ENCODE measurements at regions not wholly inside any gene's neighbourhood (a gene's known extent, or its start where the extent isn't known, plus 50 kb on each side); places are given as distances from the start of the nearest gene placed in this dataset.

DNA sequence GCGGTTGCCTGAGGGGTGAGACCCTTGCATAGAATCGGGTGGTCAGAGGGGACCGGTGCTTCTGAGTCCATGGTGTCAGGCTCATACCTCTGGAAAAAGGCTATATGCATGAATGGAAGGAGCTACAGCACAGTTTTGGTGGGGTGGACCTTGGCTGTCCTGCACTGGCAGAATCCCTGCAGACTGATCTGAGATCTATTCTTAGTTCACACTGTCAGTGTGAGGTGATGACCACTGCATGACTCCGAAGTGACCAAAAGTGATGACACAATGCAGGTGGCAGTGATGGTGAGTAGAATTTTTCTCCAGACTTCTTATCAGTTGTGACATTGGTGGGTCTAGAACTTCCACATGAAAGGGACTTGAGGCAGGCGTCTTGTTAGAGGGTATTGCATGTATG lies 105.2 kb upstream of the SLC28A3 start:
- no peak for DNase-seq
- intact Hi-C loops (cut with DNase I): no loop called here

GRCh38 chr9:84447305-84447704 lies 106.7 kb upstream of the SLC28A3 start:
- DNase-seq: no peak

GRCh38 chr9:84450029-84450428 lies 109.5 kb upstream of the SLC28A3 start:
- DNase-seq: no peak
- intact Hi-C loops (cut with DNase I): no loop called here

More at GRCh38 chr9:84447305-84447704, 106.7 kb upstream of the SLC28A3 start:
- intact Hi-C loops (cut with DNase I): no loop called here

DNA sequence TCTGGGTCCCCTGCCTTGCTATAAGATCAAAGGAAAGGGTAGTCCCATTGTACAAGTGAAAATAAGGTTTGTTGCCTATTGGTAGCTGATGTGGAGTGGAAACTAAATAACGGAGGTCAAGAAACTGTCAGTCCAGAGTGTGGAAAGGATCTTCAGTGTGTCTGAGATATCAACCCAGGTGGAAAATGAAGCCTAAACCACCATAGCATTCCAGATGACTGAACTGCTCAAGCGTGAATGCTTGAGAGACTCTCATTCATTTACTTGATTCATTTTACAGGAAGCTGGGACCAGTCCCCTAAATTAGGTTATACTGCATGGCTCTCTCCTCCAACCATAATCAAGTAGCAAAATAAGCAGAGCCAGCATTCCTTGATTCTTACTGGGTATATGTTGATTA lies 116.0 kb upstream of the SLC28A3 start:
- intact Hi-C loops (cut with DNase I): no loop called here
- no peak for DNase-seq

- no peak for DNase-seq
- intact Hi-C loops (cut with DNase I): no loop called here
Observed at GRCh38 chr9:84460695-84461094, 120.1 kb upstream of the SLC28A3 start.

DNA sequence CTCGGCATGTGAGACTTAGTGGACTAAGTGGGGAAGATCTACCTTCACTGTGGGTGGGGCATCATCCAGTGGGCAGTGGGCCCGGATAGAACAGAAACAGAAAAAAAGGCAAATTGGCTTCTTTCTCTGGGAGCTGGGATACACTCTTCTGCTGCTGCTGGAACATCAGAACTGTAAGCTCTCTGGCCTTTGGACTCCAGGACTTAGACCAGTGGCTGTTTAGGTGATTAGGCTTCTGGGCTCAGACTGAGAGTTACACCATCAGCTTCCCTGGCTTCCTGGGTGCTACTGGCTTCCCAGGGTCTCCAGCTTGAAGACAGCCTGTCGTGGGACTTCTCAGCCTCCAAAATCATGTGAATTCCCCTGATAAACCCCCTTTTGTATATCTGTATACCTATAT lies 122.7 kb upstream of the SLC28A3 start:
- intact Hi-C loops (cut with DNase I): no loop called here
- no peak for DNase-seq

GRCh38 chr9:84466580-84467285 lies 126.2 kb upstream of the SLC28A3 start:
- intact Hi-C loops (cut with DNase I): no loop called here

GRCh38 chr9:84471816-84472215 lies 131.3 kb upstream of the SLC28A3 start:
- intact Hi-C loops (cut with DNase I): no loop called here
- DNase-seq: no peak

More at GRCh38 chr9:84466580-84467285, 126.2 kb upstream of the SLC28A3 start:
- no peak for DNase-seq

GRCh38 chr9:84478996-84479395 lies 138.4 kb upstream of the SLC28A3 start:
- DNase-seq: no peak
- intact Hi-C loops (cut with DNase I): no loop called here

- no peak for DNase-seq
- intact Hi-C loops (cut with DNase I): no loop called here
Observed at GRCh38 chr9:84480071-84480470, 139.5 kb upstream of the SLC28A3 start.

- intact Hi-C loops (cut with DNase I): no loop called here
- no peak for DNase-seq
Observed at GRCh38 chr9:84481231-84481630, 140.7 kb upstream of the SLC28A3 start.

- intact Hi-C loops (cut with DNase I): no loop called here
- DNase-seq: no peak
Observed at GRCh38 chr9:84481636-84482218, 141.2 kb upstream of the SLC28A3 start.

- intact Hi-C loops (cut with DNase I): no loop called here
- DNase-seq: no peak
Observed at GRCh38 chr9:84482607-84483006, 142.0 kb upstream of the SLC28A3 start.

- intact Hi-C loops (cut with DNase I): no loop called here
- DNase-seq: no peak
Observed at GRCh38 chr9:84484172-84484571, 143.6 kb upstream of the SLC28A3 start.

GRCh38 chr9:84485539-84485938 lies 145.0 kb upstream of the SLC28A3 start:
- no peak for DNase-seq
- intact Hi-C loops (cut with DNase I): no loop called here

DNA sequence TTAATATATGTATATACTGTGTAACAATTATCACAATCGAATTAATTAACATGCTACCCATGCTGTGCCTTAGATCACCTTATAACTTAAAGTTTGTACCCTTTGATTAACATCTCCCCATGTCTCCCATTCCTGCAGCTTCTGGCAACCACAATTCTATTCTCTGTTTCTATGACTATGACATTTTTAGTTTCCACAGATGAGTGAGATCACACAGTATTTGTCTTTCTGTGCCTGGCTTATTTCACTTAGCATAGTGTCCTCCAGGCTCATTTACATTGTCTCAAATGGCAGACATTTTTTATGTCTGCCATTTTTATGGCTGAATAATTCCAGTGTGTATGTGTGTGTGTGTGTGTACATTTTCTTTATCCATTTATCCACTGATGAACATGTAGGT lies 146.1 kb upstream of the SLC28A3 start:
- no peak for DNase-seq
- intact Hi-C loops (cut with DNase I): no loop called here

DNA sequence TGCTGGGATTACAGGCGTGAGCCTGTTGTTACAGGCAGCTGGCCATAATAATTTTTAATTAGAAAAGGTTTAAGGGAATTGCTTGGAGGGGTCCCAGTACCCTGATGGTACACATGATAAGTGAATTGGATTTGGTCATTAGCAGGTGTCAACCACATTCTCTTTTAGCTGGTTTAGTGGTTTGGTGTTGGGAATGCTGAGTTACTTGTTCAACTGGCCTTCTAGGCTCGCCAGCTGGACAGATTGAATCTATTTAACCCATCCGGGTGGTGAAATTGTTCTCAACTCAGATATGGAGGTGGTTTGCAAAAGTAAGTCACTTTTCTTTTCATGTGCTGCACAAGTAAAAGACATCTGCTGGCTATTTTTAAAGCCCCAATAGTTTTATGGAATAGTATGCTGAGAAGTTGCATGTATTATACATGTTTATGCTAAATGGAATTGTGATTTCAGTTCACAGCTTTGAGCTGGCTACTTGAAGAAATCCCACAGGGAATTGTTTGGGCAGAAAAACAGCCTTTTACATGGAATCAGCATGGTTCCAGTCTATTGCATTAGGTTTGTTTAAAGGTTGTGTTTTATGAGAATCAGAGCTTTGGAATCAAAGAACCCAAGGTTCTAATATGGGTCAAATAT lies 149.8 kb upstream of the SLC28A3 start:
- no peak for DNase-seq
- intact Hi-C loops (cut with DNase I): no loop called here

- DNase-seq: no peak
- intact Hi-C loops (cut with DNase I): no loop called here
Observed at GRCh38 chr9:84490842-84491325, 150.3 kb upstream of the SLC28A3 start.

- no peak for DNase-seq
- intact Hi-C loops (cut with DNase I): no loop called here
Observed at GRCh38 chr9:84492366-84493159, 152.0 kb upstream of the SLC28A3 start.

DNA sequence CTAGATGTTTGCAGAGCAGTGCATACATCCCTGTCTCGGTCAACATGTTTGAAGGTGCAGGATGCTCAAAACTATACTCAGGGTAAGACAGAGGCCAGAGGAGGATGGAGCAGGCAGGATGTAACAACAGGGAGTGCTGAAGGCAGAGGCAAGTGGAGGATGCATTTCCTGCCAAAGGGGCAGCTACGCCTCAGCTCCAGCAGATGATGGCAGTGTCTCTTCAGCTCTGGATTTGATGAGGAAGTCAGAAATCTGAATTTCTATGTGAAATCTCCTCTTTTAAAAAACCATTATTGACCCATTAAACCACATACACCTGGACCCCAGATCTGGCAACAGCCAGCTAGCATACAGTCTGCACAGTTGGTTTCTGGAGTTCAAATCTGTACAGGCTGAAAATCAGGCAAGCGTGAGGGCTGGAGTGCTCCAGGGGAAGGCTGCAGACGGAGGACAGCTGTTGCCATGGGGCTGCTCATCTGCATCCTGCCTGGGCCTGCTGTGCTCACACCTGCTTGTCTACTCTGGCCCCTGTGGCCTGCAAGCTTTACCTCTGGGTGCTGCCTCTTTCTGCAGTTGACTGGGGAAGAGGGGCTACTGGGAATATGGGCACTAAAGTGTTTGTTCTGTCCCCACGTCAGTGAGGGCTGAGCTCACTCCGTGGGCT lies 152.9 kb upstream of the SLC28A3 start:
- intact Hi-C loops (cut with DNase I): no loop called here
- DNase-seq: no peak

All from posterior cingulate gyrus (tissue), 11 donors.